Brain pericyte (primary cell): ENCODE measurements at regions not wholly inside any gene's neighbourhood (a gene's known extent, or its start where the extent isn't known, plus 50 kb on each side); places are given as distances from the start of the nearest gene placed in this dataset.

Source experiments
- DNase-seq: peaks from one replicate; pipeline ENCODE4 v3.0.0-alpha.2; 2012; ENCODE audit warnings: low read depth, low spot score

DNA sequence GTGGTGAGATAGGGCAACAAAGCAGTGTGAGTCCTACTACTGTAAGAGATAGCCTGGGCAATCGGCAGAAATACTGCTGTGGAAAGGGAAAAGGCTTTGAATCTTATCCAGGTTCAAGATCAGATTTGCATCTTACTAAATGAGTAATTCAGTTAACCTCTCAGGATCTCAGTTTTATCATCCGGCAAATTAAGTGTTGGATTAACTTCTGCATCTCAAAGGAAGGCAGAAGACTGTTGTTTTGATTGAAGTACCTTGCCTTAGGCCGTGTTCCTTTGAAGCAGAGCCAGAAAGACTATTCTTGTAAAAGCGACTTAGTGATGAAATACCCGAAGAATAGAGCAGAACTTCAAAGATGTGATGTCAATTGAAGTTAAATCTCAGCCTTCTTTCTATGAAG lies 612.9 kb upstream of the USP24 start:
- DNase-seq = no peak

DNA sequence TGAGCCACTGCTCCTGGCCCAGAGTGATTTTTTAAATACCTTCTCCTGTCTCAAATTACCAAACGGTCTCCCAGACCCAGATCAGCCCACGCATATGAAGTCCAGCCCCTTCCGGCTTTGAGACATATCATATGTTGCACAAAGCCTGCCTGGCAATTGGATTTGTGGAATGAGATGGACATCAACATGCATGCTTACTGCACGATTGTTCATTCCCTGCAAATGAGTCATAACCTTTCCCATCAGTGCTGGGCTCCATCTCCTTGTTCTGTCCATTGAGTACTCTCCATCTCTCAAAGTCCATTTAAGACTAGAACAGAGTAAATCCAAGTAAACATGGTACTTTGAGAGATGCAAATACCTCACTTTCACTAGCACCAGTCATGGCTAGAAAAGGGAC lies 612.2 kb upstream of the USP24 start:
- DNase-seq = no peak

GRCh38 chr1:55826381-55827080 lies 611.4 kb upstream of the USP24 start:
- no peak for DNase-seq

GRCh38 chr1:55825461-55825860 lies 610.3 kb upstream of the USP24 start:
- DNase-seq = no peak

DNA sequence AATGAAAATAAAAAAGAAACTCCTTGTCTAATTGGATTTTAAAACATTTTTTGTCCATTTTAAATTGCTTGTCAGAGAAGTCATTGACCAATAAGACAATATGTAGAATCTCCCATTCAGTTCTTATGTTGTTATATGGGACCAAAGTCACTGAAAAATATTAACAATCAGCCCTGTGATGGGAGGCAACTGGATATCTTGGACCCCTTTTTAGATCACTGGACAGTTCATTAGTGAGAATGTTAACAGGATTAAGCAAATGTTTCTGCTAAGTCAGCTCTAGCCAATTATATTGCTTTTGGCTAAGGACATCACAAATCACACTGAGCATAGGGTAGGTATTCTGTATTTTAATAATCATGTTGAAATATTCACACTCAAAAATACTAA lies 609.1 kb upstream of the USP24 start:
- DNase-seq = no peak

GRCh38 chr1:55823541-55824250 lies 608.5 kb upstream of the USP24 start:
- no peak for DNase-seq

DNA sequence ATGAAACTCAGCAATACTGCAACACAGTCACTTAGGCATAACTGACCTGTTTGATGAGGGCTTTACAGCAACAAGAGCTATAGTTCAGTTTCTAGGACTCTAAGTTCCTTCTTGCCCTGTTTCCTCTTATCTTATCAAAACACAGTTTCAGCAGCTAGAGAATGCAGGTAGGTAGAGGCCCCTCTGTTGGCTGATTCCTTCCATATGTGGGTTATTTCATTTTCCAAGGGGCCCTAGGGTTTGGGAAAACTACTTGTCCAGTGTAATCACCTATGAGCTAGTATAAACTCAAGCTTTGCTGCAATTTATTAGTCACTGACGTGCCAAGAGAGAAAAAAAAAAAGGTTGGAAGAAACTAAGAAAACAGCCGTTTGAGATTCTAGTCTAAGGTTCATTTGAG lies 607.7 kb upstream of the USP24 start:
- no peak for DNase-seq

DNA sequence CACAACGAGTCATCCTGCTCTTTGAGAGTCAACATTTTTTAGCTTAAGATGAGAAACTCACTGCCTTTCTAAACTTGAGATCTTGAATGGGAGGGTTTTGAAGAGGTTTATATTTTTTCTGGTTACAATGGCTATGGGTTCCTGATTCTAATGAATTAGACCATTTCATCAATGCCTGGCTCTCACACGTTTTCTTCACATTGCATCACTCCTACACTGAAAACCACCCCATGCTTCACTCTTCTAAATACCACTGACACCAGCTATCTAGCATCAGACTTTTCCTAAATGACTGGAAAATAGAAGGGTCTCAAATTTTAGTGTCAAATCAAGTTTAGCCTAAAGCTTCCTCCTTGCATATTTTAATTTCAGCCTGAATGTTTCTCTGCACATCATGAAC lies 606.1 kb upstream of the USP24 start:
- no peak for DNase-seq

DNA sequence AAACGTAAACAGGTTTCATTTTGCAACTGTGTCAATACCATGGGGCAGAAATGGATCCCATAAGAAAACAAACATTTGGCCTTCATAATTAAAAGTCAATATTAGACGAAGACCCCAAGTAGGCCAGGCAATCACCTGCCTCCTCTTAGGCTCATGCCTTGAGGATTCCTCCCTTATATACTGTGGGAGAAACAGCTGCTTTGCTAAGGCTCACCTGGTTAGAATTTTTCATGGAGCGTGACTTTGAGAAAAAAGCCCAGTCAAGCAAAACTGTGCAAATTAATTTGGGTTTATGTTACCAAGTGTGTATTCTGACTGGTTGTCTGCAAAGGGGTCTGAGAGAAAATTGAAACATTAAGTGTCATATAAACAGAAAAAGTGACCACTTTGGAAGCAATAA lies 605.3 kb upstream of the USP24 start:
- DNase-seq = no peak

DNA sequence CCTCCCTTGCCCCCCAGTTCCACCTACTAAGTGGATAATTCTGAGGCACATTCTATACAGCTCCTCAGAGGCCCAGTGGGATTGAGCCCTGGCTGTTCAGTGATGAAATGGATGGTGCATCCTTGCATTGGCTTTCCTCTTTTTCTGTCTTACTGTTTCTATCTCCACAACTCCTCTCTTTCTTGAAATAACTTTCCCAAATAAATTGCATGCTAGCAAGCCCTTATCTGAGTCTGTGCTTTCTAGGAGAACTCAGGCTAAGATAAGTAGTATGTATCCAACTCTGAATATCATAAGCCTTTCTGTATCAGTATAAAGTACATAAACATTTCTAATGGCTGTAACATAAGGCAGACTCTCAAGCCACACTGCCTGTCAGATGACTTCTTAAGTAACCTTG lies 603.8 kb upstream of the USP24 start:
- no peak for DNase-seq

DNA sequence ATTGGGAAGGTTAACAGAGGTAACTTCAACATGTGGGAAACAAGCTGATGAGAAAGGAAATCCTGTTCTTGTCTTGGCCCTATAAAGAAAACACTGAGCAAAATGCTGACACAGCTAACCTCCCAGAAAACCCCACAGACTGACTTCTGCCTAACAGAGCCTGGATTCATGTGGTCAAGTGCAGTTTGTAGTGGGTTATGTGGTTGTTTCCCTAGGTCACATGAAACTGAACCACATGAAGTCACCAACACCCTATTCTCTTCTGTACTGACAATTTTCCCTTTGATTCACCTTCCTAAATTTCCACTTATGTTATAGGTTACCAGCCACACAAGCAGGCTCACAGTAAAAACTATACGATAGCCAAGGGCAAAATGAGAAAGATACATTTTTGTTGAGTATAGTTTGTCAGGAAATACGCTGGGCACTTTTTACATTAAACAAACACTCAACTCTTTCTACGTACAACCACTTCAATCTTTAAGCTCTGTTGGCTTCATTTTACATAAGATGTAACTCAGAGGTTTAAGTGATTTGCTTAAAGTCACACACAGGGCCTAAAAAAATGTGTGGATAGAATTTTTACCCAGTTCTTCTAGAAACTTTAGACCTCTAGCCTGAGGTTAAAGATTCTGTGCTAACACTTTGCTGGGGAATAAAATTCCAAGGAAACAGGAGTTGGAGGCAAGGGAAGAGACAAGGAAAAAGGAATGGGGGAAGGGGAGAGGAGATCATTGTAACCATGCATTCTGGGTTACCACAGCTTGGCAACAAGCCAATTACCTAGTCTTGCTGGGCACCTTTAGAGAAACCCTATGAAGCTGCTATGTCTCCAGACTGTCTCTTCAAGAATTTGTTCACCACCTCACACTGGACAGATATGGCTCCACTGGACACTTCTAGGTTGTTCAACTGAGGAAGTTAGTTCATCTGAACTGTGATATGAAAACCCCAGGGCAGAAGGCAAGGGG lies 601.6 kb upstream of the USP24 start:
- DNase-seq = peak; percentile 58

DNA sequence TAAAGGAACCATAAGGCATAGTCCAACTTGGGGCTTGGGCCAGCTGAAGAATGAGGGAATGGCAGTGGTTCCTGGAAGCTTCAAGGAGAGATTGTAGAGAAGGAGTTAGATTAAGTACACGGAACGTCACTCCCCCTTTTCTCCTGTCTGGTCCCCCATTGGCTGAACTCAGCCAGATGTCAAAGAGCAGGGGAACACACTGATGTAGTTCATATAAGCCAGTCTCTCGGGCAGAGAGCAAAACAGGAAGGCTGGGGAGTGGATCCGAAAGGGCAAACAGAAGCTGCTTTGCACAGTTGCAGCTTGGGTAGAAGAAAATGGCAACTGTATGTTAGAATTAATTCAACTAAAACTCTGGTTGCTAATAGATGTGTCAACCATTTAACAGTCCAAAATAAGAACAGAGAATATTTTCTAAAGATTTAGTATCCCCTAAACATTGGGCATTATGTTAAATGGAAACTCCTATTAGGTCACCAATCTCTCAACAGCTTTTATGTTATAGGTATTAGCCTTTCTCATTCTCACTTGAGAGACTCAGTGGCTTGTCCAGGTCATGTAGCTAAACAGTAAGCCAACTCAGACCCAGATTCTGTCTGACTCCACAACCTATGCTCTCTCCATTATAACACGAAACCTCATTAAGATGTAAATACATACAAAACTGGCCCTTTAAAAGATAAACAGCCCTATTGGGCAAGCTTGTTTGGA lies 600.7 kb upstream of the USP24 start:
- no peak for DNase-seq

DNA sequence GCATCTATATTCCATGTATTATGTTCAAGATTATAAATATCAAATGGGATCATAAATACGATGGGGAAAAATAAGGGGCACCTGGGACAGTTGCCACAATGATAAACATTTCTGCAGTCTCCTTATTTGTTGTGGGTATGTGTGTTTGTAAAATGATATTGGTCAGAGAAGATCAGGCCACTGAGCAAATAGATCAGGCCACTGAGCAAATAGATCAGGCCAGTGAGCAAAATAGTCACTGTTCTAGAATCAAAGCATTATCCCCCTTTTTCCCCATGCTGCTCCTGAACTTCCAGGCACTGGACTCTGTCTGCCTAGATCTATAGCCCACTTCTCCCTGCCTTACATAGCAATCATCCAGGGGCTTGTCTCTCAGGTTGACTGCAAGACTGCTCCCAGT lies 599.8 kb upstream of the USP24 start:
- DNase-seq = no peak

GRCh38 chr1:55813618-55814017 lies 598.5 kb upstream of the USP24 start:
- no peak for DNase-seq

DNA sequence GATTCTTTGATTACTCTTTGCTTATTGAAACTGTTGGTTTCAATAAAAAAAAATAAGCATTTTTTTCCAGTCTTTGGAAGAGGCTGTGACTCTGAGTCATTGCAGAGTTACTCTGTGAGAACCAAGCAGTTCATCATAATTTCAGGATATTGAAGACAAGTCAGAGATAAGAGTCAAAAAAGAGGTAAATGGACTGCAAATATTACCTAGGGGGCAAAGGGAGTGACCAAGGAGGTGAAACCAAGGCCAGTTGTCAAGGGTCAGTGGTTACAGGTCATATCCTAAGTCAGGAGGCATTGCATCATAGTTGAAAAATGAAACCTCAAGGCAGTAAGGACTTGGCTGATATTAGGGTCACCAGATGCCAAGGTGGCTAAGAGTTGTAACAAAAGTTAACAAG lies 597.1 kb upstream of the USP24 start:
- DNase-seq = no peak

DNA sequence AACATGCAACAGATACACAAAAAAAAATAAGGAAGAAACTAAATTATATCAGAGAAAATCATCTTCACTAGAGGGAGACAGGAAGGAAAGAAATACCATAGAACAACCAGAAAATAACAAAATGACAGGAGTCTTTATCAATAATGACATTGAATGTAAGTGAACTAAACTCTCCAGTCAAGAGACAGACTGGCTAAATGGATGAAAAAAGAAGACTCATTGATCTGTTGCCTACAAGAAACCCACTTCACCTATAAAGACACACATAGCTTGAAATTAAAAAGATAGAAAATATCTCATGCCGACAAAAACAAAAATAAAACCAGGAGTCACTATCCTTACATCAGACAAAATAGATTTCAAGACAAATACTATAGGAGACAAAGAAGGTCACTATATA lies 593.1 kb upstream of the USP24 start:
- DNase-seq = no peak

- no peak for DNase-seq
Measured at GRCh38 chr1:55803429-55803828, 588.3 kb upstream of the USP24 start.

- DNase-seq = no peak
Measured at GRCh38 chr1:55801481-55801880, 586.3 kb upstream of the USP24 start.

- no peak for DNase-seq
Measured at GRCh38 chr1:55800503-55800902, 585.3 kb upstream of the USP24 start.

DNA sequence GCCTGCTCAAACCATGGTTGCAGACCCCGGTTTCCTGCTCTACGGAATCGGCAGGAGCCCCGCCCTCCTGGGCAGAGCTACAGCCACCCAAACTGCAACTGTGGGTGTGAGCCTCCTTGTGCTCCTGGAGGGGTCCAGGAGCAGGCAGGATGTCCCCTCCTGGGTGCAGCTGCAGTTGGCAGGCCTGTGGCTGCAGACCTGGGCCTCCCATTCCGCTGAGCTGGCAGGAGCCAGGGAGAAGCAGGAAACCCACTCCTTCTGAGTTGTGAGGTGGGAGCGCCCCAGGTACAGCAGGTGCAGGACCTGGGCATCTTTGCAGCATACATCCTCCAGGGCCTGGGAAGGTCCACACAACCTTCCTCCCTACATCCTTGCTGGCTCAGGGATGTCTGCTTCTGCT lies 578.7 kb upstream of the USP24 start:
- DNase-seq = no peak

DNA sequence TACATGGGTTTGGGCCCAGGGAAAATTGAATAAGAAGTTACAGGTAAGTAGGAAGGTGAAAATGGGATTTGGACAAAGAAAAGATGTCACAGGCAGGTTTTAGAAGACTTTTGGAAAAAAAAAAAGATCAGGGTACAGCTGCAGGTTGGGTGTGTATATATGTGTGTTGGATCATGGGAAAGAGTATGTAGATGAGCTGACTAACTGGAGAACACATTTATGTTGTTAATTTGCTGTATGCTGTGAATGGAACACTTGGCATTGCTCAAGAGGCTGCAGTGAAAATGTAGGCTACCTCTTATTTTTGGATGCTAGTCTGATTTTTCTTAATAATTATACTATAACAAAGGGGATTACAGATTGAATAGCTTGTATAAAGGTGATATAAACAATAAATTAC lies 577.7 kb upstream of the USP24 start:
- no peak for DNase-seq

DNA sequence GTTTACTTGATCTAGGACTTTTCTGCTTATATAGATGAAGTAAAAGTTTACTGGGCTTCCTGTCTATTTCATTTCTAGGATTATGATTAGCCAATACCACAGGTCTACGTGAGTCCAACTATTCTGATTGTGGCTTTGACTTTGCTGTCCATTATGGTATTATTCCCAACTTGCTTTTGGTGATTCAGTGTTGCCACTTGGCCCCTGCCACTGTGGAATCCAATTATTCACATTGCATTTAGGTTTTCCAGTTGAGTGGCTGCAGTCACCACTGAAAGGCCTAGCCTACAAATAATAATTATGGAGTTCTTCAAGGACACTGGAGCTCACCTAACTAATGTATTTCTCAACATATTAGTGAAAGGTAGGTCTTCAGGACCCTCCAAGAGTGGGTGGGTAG lies 574.3 kb upstream of the USP24 start:
- no peak for DNase-seq
